Neural progenitor cell (in vitro differentiated cells): ENCODE measurements at regions not wholly inside any gene's neighbourhood (a gene's known extent, or its start where the extent isn't known, plus 50 kb on each side); places are given as distances from the start of the nearest gene placed in this dataset.

Experiments
- EZH2 ChIP-seq: fragments of 200-600 bp; sonication (generic); IDR thresholded peaks from 2 replicates; pipeline ENCODE4 v1.6.1; 2017; ENCODE audit warnings: antibody characterized with exemption, mild to moderate bottlenecking, moderate library complexity
- EZH2phosphoT487 ChIP-seq: fragments of 200-600 bp; sonication (generic); IDR thresholded peaks from 2 replicates; pipeline ENCODE4 v1.6.1; 2017; ENCODE audit warnings: antibody characterized with exemption
- TF ChIP-seq, protein P1 (sequence below): fragments of 200-600 bp; sonication (generic); IDR thresholded peaks from 2 replicates; pipeline ENCODE4 v1.5.1; 2017; ENCODE audit warnings: antibody characterized with exemption, mild to moderate bottlenecking

DNA sequence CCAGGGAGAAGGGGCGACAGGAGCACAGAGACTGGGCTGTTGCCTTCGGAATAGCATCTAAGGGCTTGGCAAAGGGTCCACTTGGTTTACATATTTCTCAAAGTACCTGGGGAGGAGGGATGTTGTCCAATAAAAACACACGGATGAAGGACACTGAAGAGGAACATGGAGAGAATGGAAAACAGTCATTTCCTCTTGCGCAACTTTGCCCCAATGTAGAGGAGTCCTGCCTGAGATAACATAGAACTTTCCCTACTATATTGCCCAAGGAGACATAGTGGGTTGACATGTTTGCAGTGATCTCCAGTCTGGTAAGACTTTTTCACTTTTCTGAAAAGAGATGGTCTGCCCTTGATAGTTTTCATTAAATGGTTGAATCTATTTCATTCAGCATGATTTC, 468.8 kb upstream of the SUCLG2 start:
- TF ChIP-seq, protein P1, sequence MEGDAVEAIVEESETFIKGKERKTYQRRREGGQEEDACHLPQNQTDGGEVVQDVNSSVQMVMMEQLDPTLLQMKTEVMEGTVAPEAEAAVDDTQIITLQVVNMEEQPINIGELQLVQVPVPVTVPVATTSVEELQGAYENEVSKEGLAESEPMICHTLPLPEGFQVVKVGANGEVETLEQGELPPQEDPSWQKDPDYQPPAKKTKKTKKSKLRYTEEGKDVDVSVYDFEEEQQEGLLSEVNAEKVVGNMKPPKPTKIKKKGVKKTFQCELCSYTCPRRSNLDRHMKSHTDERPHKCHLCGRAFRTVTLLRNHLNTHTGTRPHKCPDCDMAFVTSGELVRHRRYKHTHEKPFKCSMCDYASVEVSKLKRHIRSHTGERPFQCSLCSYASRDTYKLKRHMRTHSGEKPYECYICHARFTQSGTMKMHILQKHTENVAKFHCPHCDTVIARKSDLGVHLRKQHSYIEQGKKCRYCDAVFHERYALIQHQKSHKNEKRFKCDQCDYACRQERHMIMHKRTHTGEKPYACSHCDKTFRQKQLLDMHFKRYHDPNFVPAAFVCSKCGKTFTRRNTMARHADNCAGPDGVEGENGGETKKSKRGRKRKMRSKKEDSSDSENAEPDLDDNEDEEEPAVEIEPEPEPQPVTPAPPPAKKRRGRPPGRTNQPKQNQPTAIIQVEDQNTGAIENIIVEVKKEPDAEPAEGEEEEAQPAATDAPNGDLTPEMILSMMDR, result no peak
- TF ChIP-seq EZH2 (no peak), EZH2phosphoT487 (no peak)
